Natural killer cell treated with Interleukin-12 subunit alpha and Interleukin-12 subunit beta and Interleukin-15 and Interleukin-18, amount 100 ng/mL, for 72 hours (primary cell): ENCODE measurements at regions not wholly inside any gene's neighbourhood (a gene's known extent, or its start where the extent isn't known, plus 50 kb on each side); places are given as distances from the start of the nearest gene placed in this dataset.
"Not testable (repeated sequence)": the region's sequence is repeated elsewhere in the genome, so short reads cannot be mapped to it uniquely, and the experiment has no call there.

Experiments used
- ATAC-seq, 2 donors: fragments of 150-1000 bp; cut with Tn5 transposase in 1 of 2; sonication (Bioruptor Pico), chemical (Tn5 transposase) in 1 of 2; 2 replicates each; pipeline ENCODE4 v1.10.0; 2021
- DNase-seq: peaks from one replicate; pipeline ENCODE4 v3.0.0; 2022; ENCODE audit warnings: low spot score
- H3K27ac Mint-ChIP-seq, 2 donors: 1 replicate in 1 of 2; 2 replicates in 1 of 2; pipeline ENCODE4 v1.8.0; 2022; ENCODE audit warnings: mixed read lengths in 2 of 2, mild to moderate bottlenecking in 1 of 2, moderate library complexity in 1 of 2
- H3K27me3 Mint-ChIP-seq, 2 donors: 1 replicate in 1 of 2; 2 replicates in 1 of 2; pipeline ENCODE4 v1.8.0; 2022; ENCODE audit warnings: mixed read lengths in 2 of 2
- H3K36me3 Mint-ChIP-seq: one replicate; pipeline ENCODE4 v1.8.0; 2022; ENCODE audit warnings: mixed read lengths
- H3K4me1 Mint-ChIP-seq, 2 donors: 1 replicate in 1 of 2; 2 replicates in 1 of 2; pipeline ENCODE4 v1.8.0; 2022; ENCODE audit warnings: low read depth in 2 of 2, mixed read lengths in 2 of 2, mild to moderate bottlenecking in 1 of 2
- H3K4me3 Mint-ChIP-seq: one replicate; pipeline ENCODE4 v1.8.0; 2022; ENCODE audit warnings: mixed read lengths
- H3K9me3 Mint-ChIP-seq: 2 replicates; pipeline ENCODE4 v1.8.0; 2022; ENCODE audit warnings: mixed read lengths

DNA sequence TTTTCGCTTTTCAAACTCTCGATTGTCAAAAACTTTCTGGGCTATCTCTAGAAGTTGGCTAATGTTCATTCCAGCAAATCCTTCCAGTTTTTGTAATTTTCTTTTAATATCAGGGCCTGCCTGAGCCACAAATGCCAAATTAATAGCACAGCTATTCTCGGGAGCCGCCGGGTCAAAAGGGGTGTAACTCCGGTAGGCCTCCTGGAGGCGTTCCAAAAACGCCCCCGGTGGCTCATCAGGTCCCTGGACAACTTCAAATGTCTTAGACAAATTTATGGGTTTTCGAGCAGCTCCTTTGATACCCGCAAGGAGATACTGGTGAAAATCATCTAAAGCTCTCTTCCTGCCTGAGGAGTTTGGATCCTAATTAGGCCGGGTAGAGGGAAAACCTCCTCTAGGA lies 117.9 kb upstream of the PZP start:
- H3K27ac Mint-ChIP-seq = no peak overlapping the region
- no peak for ATAC-seq
- H3K9me3 Mint-ChIP-seq = no peaks in the 10 kb centered on the region
- H3K4me1 Mint-ChIP-seq = peaks cover 15 to 27% of the 10 kb centered on the region in 2 donors
- no peak for DNase-seq
- no peak overlapping the region for H3K4me3 Mint-ChIP-seq
- no peaks in the 10 kb centered on the region for H3K36me3 Mint-ChIP-seq
- no peaks in the 10 kb centered on the region for H3K27me3 Mint-ChIP-seq

GRCh38 chr12:9325471-9325870 lies 117.3 kb upstream of the PZP start:
- no peak overlapping the region for H3K4me3 Mint-ChIP-seq
- H3K36me3 Mint-ChIP-seq = no peaks in the 10 kb centered on the region
- no peaks in the 10 kb centered on the region for H3K9me3 Mint-ChIP-seq
- H3K27ac Mint-ChIP-seq = no peak overlapping the region
- ATAC-seq = no peak
- H3K4me1 Mint-ChIP-seq = peaks cover 13 to 24% of the 10 kb centered on the region in 2 donors
- DNase-seq = no peak
- no peaks in the 10 kb centered on the region for H3K27me3 Mint-ChIP-seq

- ATAC-seq (no peak), DNase-seq (no peak)
- Mint-ChIP-seq H3K27me3 (no peaks in the 10 kb centered on the region), H3K9me3 (no peaks in the 10 kb centered on the region), H3K36me3 (no peaks in the 10 kb centered on the region), H3K4me1 (peaks cover 13 to 25% of the 10 kb centered on the region in 2 donors), H3K4me3 (no peak overlapping the region), H3K27ac (no peak overlapping the region)
Observed at GRCh38 chr12:9324782-9325181, 116.6 kb upstream of the PZP start.

GRCh38 chr12:9323144-9323681 lies 115.0 kb upstream of the PZP start:
- Mint-ChIP-seq H3K36me3 (no peaks in the 10 kb centered on the region), H3K4me3 (no peak overlapping the region), H3K27me3 (no peaks in the 10 kb centered on the region), H3K27ac (no peak overlapping the region), H3K9me3 (no peaks in the 10 kb centered on the region), H3K4me1 (peaks cover 13 to 26% of the 10 kb centered on the region in 2 donors)
- no peak for DNase-seq
- no peak for ATAC-seq

DNA sequence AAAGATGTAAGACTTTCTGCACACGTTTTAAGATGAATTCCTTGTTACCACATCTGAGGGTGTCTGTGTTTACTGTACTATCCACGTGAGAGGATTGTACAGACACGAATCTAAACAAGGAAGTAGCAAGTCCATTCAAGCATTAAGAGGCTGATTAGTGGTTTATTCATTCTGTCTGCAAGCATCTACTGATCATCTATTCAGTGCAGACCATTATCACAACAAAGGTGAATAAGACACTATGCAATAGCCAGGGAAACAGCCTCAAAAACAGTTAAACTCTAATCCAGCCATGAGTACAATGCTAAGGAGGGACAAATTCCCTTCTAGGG lies 111.6 kb upstream of the PZP start:
- no peaks in the 10 kb centered on the region for H3K27me3 Mint-ChIP-seq
- H3K36me3 Mint-ChIP-seq = no peaks in the 10 kb centered on the region
- H3K27ac Mint-ChIP-seq = no peak overlapping the region
- no peak overlapping the region for H3K4me3 Mint-ChIP-seq
- no peaks in the 10 kb centered on the region for H3K9me3 Mint-ChIP-seq
- no peak for ATAC-seq
- no peak for DNase-seq
- peaks cover 0 to 7% of the 10 kb centered on the region in 2 donors for H3K4me1 Mint-ChIP-seq

GRCh38 chr12:9319044-9319841 lies 111.0 kb upstream of the PZP start:
- Mint-ChIP-seq H3K36me3 (no peaks in the 10 kb centered on the region), H3K9me3 (no peaks in the 10 kb centered on the region), H3K27ac (no peak overlapping the region), H3K4me1 (peaks cover 0 to 7% of the 10 kb centered on the region in 2 donors), H3K4me3 (no peak overlapping the region), H3K27me3 (no peaks in the 10 kb centered on the region)
- ATAC-seq (no peak), DNase-seq (no peak)

- H3K4me3 Mint-ChIP-seq, H3K27ac Mint-ChIP-seq, DNase-seq, H3K36me3 Mint-ChIP-seq, H3K27me3 Mint-ChIP-seq, H3K4me1 Mint-ChIP-seq, H3K9me3 Mint-ChIP-seq, ATAC-seq: not testable (repeated sequence)
Observed at GRCh38 chr12:9313479-9313878, 105.3 kb upstream of the PZP start.

DNA sequence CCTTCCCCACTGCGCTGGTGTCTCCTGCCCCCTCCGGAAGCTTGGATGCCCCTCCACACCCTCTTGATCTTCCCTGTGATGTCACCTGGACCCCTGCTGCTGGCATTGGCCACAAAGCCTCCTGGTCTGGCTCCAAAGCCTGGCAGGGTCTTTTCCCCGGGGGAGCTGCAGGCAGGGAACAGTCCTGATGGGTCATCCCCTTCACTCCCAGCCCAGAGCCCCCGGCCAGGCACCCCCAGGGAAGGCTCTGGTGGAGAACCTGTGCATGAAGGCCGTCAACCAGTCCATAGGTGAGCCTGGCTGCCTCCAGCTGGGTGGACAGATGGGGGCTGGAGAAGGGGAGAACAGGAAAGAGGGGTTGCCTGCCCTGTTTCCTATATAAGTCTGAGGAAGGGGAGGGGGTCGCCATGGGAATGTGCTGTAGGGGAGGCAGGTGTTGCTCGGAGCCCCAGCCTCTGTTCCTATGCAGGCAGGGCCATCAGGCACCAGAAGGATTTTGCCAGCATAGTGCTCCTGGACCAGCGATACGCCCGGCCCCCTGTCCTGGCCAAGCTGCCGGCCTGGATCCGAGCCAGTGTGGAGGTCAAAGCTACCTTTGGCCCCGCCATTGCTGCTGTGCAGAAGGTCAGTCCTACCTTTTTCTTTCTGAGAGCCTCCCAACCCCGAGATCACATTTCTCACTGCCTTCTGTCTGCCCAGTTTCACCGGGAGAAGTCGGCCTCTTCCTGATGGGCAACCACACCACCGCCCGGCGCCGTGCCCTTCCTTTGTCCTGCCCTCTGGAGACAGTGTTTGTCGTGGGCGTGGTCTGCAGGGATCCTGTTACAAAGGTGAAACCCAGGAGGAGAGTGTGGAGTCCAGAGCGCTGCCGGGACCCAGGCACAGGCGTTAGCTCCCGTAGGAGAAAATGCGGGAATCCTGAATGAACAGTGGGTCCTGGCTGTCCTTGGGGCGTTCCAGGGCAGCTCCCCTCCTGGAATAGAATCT lies 104.5 kb upstream of the PZP start:
- not testable (repeated sequence) for H3K36me3 Mint-ChIP-seq, H3K27ac Mint-ChIP-seq, ATAC-seq, H3K27me3 Mint-ChIP-seq, DNase-seq, H3K4me3 Mint-ChIP-seq, H3K9me3 Mint-ChIP-seq, H3K4me1 Mint-ChIP-seq

- not testable (repeated sequence) for H3K27me3 Mint-ChIP-seq, H3K4me3 Mint-ChIP-seq, DNase-seq, H3K4me1 Mint-ChIP-seq, H3K36me3 Mint-ChIP-seq, H3K9me3 Mint-ChIP-seq, ATAC-seq, H3K27ac Mint-ChIP-seq
Observed at GRCh38 chr12:9311454-9311853, 103.3 kb upstream of the PZP start.

DNA sequence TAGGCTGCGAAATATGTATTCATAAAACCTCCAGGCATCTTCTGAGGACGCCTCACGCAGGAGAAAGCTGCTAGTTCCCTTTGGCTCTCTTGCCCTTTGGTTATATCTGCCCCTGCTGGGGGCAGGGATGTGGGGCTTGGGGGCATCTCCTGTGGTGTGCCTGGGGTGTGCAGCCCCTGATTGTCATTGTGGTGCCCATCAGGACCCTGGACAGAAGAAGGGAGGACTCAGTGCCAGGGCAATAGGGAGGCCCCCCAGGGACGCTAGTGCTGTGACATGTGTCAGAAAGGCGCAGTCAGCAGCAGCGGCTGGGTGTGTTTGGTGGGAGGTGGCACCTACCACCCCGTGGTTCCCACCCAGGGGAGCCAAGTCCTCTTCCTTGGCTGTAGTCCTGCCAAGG lies 102.5 kb upstream of the PZP start:
- ATAC-seq, H3K27ac Mint-ChIP-seq, H3K4me3 Mint-ChIP-seq: not testable (repeated sequence)

GRCh38 chr12:9309749-9310148 lies 101.6 kb upstream of the PZP start:
- not testable (repeated sequence) for DNase-seq, H3K9me3 Mint-ChIP-seq, H3K36me3 Mint-ChIP-seq, H3K4me1 Mint-ChIP-seq, H3K4me3 Mint-ChIP-seq, H3K27me3 Mint-ChIP-seq
- peak; percentile 21 to 54 for ATAC-seq
- H3K27ac Mint-ChIP-seq = peak overlapping the region in 1 of 2 donors; percentile 63

More for the DNA sequence above, 102.5 kb upstream of the PZP start:
- H3K9me3 Mint-ChIP-seq, DNase-seq, H3K36me3 Mint-ChIP-seq, H3K27me3 Mint-ChIP-seq, H3K4me1 Mint-ChIP-seq: not testable (repeated sequence)

DNA sequence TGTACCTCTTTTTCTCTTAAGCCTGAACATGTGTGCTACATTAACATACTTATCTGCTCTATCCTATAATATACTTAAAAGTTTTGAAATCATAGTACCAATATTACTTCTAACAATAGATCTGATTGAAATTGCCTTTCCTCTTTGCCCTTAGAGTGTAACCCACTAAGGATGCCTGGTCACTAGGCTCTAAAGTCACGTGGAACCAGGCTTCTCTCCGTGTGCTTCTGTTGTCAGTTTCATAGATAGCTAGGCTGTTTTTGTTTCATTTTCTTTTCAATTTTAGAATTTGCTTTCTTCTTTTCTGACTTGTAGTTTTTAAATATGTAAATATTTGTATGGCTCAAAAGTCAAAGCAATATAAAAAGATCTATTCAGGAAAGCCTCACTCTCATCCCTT lies 100.5 kb upstream of the PZP start:
- not testable (repeated sequence) for H3K36me3 Mint-ChIP-seq, H3K27me3 Mint-ChIP-seq, DNase-seq, H3K27ac Mint-ChIP-seq, H3K9me3 Mint-ChIP-seq, ATAC-seq, H3K4me3 Mint-ChIP-seq, H3K4me1 Mint-ChIP-seq

DNA sequence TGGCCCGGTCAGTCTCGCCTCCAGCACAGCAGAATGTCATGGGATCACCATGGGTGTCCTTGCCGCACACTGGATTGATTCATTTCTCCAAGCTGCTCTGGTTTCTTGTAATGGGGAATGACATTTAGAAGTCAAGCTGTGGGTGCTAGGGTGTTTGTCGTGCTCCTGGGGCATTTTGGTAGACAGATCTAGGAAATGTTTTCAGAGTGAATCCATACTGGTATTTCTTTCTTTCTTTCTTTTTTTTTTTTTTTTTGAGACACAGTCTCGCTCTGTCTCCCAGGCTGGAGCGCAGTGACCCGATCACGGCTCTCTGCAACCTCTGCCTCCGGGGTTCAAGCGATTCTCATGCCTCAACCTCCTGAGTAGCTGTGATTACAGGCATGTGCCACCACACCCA lies 100.0 kb upstream of the PZP start:
- not testable (repeated sequence) for H3K36me3 Mint-ChIP-seq, H3K27ac Mint-ChIP-seq, H3K27me3 Mint-ChIP-seq, DNase-seq, ATAC-seq, H3K9me3 Mint-ChIP-seq, H3K4me3 Mint-ChIP-seq, H3K4me1 Mint-ChIP-seq

GRCh38 chr12:9307255-9307654 lies 99.1 kb upstream of the PZP start:
- H3K4me3 Mint-ChIP-seq, DNase-seq, H3K4me1 Mint-ChIP-seq: not testable (repeated sequence)

More at GRCh38 chr12:9307255-9307654, 99.1 kb upstream of the PZP start:
- not testable (repeated sequence) for ATAC-seq, H3K9me3 Mint-ChIP-seq, H3K27me3 Mint-ChIP-seq, H3K27ac Mint-ChIP-seq, H3K36me3 Mint-ChIP-seq
